Thymus (tissue), 11 donors: ENCODE measurements at regions not wholly inside any gene's neighbourhood (a gene's known extent, or its start where the extent isn't known, plus 50 kb on each side); places are given as distances from the start of the nearest gene placed in this dataset.
"Not testable (repeated sequence)": the region's sequence is repeated elsewhere in the genome, so short reads cannot be mapped to it uniquely, and the experiment has no call there.

Source experiments
- DNase-seq, 9 donors: peaks; one replicate each; pipeline ENCODE4 v3.0.0-alpha.2; 2013; ENCODE audit warnings: low spot score in 9 of 9, low read depth in 6 of 9, missing footprints in 1 of 9
- H3K27ac ChIP-seq, 2 donors: one replicate each; pipeline ENCODE4 v1.5.1; 2013; ENCODE audit warnings: control low read depth in 1 of 2, low read depth in 1 of 2, low read length in 1 of 2, mild to moderate bottlenecking in 1 of 2, moderate library complexity in 1 of 2
- H3K27me3 ChIP-seq, 2 donors: one replicate each; pipeline ENCODE4 v1.5.1; 2013; ENCODE audit warnings: low read length in 1 of 2; ENCODE audit not compliant: control insufficient read depth in 2 of 2, insufficient read depth in 1 of 2
- H3K36me3 ChIP-seq, 2 donors: one replicate each; pipeline ENCODE4 v1.5.1; 2013; ENCODE audit warnings: low read length in 1 of 2, mild to moderate bottlenecking in 1 of 2, moderate library complexity in 1 of 2; ENCODE audit not compliant: control insufficient read depth in 2 of 2, insufficient read depth in 2 of 2
- H3K4me1 ChIP-seq, 2 donors: one replicate each; pipeline ENCODE4 v1.5.1; 2013; ENCODE audit warnings: low read length in 2 of 2; ENCODE audit not compliant: control insufficient read depth in 2 of 2, insufficient read depth in 2 of 2
- H3K4me3 ChIP-seq, 2 donors: one replicate each; pipeline ENCODE4 v1.5.1; 2013; ENCODE audit warnings: low read length in 2 of 2, control low read depth in 1 of 2, mild to moderate bottlenecking in 1 of 2
- H3K9me3 ChIP-seq, 2 donors: one replicate each; pipeline ENCODE4 v1.5.1; 2013; ENCODE audit warnings: low read length in 1 of 2, mild to moderate bottlenecking in 1 of 2; ENCODE audit not compliant: control insufficient read depth in 2 of 2, insufficient read depth in 1 of 2
- WGBS: extraction: QIAGEN DNeasy Blood & Tissue Kit; methylation state at CpG from one replicate; pipeline ENCODE4 v1.1.7; 2013; 5-methylcytosine and 5-hydroxymethylcytosine counted together
- donor health status: healthy.

GRCh38 chr7:97446361-97446760 is 285.5 kb upstream of the TAC1 start:
- DNase-seq = no peak
- no peaks in the 10 kb centered on the region for H3K4me1 ChIP-seq
- H3K27ac ChIP-seq = no peak overlapping the region
- H3K27me3 ChIP-seq = no peaks in the 10 kb centered on the region
- H3K4me3 ChIP-seq = no peak overlapping the region
- WGBS = 74% methylated on average over 5 of the region's 5 CpGs
- peaks cover 0 to under 1% of the 10 kb centered on the region in 2 donors for H3K9me3 ChIP-seq
- H3K36me3 ChIP-seq = no peaks in the 10 kb centered on the region

- H3K9me3 ChIP-seq, H3K27me3 ChIP-seq, H3K27ac ChIP-seq, H3K4me3 ChIP-seq, H3K36me3 ChIP-seq, H3K4me1 ChIP-seq, DNase-seq: not testable (repeated sequence)
- 93% methylated on average over 3 of the region's 3 CpGs for WGBS
Observed at GRCh38 chr7:97449448-97449847, 282.4 kb upstream of the TAC1 start.

- 61% methylated on average over 1 of the region's 1 CpG for WGBS
- DNase-seq = no peak
- Histone ChIP-seq H3K9me3 (no peaks in the 10 kb centered on the region), H3K27ac (no peak overlapping the region), H3K36me3 (no peaks in the 10 kb centered on the region), H3K27me3 (no peaks in the 10 kb centered on the region), H3K4me1 (no peaks in the 10 kb centered on the region), H3K4me3 (no peak overlapping the region)
Observed at GRCh38 chr7:97450516-97450915, 281.4 kb upstream of the TAC1 start.

- Histone ChIP-seq H3K27ac (no peak overlapping the region), H3K36me3 (no peaks in the 10 kb centered on the region), H3K4me1 (no peaks in the 10 kb centered on the region), H3K4me3 (no peak overlapping the region), H3K9me3 (no peaks in the 10 kb centered on the region), H3K27me3 (no peaks in the 10 kb centered on the region)
- no peak for DNase-seq
- WGBS = 90% methylated on average over 1 of the region's 1 CpG
Observed at GRCh38 chr7:97454636-97455035, 277.2 kb upstream of the TAC1 start.

- no peaks in the 10 kb centered on the region for H3K4me1 ChIP-seq
- 83% methylated on average over 3 of the region's 3 CpGs for WGBS
- no peaks in the 10 kb centered on the region for H3K27me3 ChIP-seq
- no peak overlapping the region for H3K4me3 ChIP-seq
- no peak for DNase-seq
- H3K9me3 ChIP-seq = no peaks in the 10 kb centered on the region
- H3K27ac ChIP-seq = no peak overlapping the region
- no peaks in the 10 kb centered on the region for H3K36me3 ChIP-seq
Observed at GRCh38 chr7:97457054-97457453, 274.8 kb upstream of the TAC1 start.

- 95% methylated on average over 1 of the region's 1 CpG for WGBS
- Histone ChIP-seq H3K9me3 (no peaks in the 10 kb centered on the region), H3K27ac (no peak overlapping the region), H3K4me3 (no peak overlapping the region), H3K36me3 (no peaks in the 10 kb centered on the region), H3K4me1 (no peaks in the 10 kb centered on the region), H3K27me3 (no peaks in the 10 kb centered on the region)
- no peak for DNase-seq
Observed at GRCh38 chr7:97460433-97460832, 271.5 kb upstream of the TAC1 start.

GRCh38 chr7:97461596-97461995 is 270.3 kb upstream of the TAC1 start:
- H3K27me3 ChIP-seq = no peaks in the 10 kb centered on the region
- no peak overlapping the region for H3K4me3 ChIP-seq
- no peaks in the 10 kb centered on the region for H3K36me3 ChIP-seq
- no peaks in the 10 kb centered on the region for H3K9me3 ChIP-seq
- no peaks in the 10 kb centered on the region for H3K4me1 ChIP-seq
- DNase-seq = no peak
- H3K27ac ChIP-seq = no peak overlapping the region

- 82% methylated on average over 2 of the region's 2 CpGs for WGBS
- Histone ChIP-seq H3K4me3 (no peak overlapping the region), H3K27ac (no peak overlapping the region), H3K9me3 (no peaks in the 10 kb centered on the region), H3K27me3 (no peaks in the 10 kb centered on the region), H3K36me3 (no peaks in the 10 kb centered on the region), H3K4me1 (no peaks in the 10 kb centered on the region)
- DNase-seq = no peak
Observed at GRCh38 chr7:97466071-97466470, 265.8 kb upstream of the TAC1 start.

GRCh38 chr7:97466999-97467740 is 264.7 kb upstream of the TAC1 start:
- WGBS = 90% methylated on average over 6 of the region's 6 CpGs
- H3K9me3 ChIP-seq = no peaks in the 10 kb centered on the region

More at GRCh38 chr7:97466999-97467740, 264.7 kb upstream of the TAC1 start:
- H3K27ac ChIP-seq = no peak overlapping the region
- H3K36me3 ChIP-seq = no peaks in the 10 kb centered on the region
- H3K4me3 ChIP-seq = no peak overlapping the region
- DNase-seq = no peak
- no peaks in the 10 kb centered on the region for H3K4me1 ChIP-seq
- no peaks in the 10 kb centered on the region for H3K27me3 ChIP-seq
